HG03280 (cell line): ENCODE measurements at regions not wholly inside any gene's neighbourhood (a gene's known extent, or its start where the extent isn't known, plus 50 kb on each side); places are given as distances from the start of the nearest gene placed in this dataset.

ENCODE experiments used
- ATAC-seq: cut with Tn5 transposase; IDR thresholded peaks from one replicate; pipeline ENCODE4 v1.9.1; 2021; ENCODE audit warnings: mild to moderate bottlenecking, moderate library complexity; ENCODE audit not compliant: unreplicated experiment

- no peak for ATAC-seq
Observed at GRCh38 chr4:26067035-26067434, 153.0 kb downstream of the SMIM20 start.

- no peak for ATAC-seq
Observed at GRCh38 chr4:26069218-26069617, 155.2 kb downstream of the SMIM20 start.

GRCh38 chr4:26071688-26072087, 157.7 kb downstream of the SMIM20 start:
- ATAC-seq = no peak

GRCh38 chr4:26073886-26074560, 160.0 kb downstream of the SMIM20 start:
- ATAC-seq = no peak

- peak; percentile 76 for ATAC-seq
Observed at GRCh38 chr4:26074712-26075430, 160.9 kb downstream of the SMIM20 start.

- ATAC-seq = no peak
Observed at GRCh38 chr4:26075583-26075982, 161.6 kb downstream of the SMIM20 start.

- peak; percentile 82 for ATAC-seq
Observed at GRCh38 chr4:26076000-26076587, 162.1 kb downstream of the SMIM20 start.

- no peak for ATAC-seq
Observed at GRCh38 chr4:26076896-26077295, 162.9 kb downstream of the SMIM20 start.

GRCh38 chr4:26077756-26078155, 163.7 kb downstream of the SMIM20 start:
- no peak for ATAC-seq

GRCh38 chr4:26080870-26081628, 167.0 kb downstream of the SMIM20 start:
- no peak for ATAC-seq

GRCh38 chr4:26081795-26082498, 167.9 kb downstream of the SMIM20 start:
- ATAC-seq = no peak

- ATAC-seq = no peak
Observed at GRCh38 chr4:26082565-26082964, 168.5 kb downstream of the SMIM20 start.

GRCh38 chr4:26083987-26084386, 170.0 kb downstream of the SMIM20 start:
- peak; percentile 38 for ATAC-seq

- ATAC-seq = no peak
Observed at GRCh38 chr4:26084414-26084813, 170.4 kb downstream of the SMIM20 start.

- ATAC-seq = no peak
Observed at GRCh38 chr4:26085551-26085950, 171.5 kb downstream of the SMIM20 start.

- no peak for ATAC-seq
Observed at GRCh38 chr4:26086621-26087441, 172.8 kb downstream of the SMIM20 start.

- ATAC-seq = peak; percentile 52
Observed at GRCh38 chr4:26088433-26088928, 174.5 kb downstream of the SMIM20 start.

GRCh38 chr4:26093551-26093950, 179.5 kb downstream of the SMIM20 start:
- no peak for ATAC-seq

GRCh38 chr4:26094076-26094475, 180.1 kb downstream of the SMIM20 start:
- ATAC-seq = no peak

- ATAC-seq = no peak
Observed at GRCh38 chr4:26094911-26095310, 180.9 kb downstream of the SMIM20 start.
